HG03432 (cell line): ENCODE measurements at regions not wholly inside any gene's neighbourhood (a gene's known extent, or its start where the extent isn't known, plus 50 kb on each side); places are given as distances from the start of the nearest gene placed in this dataset.
A peak's percentile ranks its signal among the peaks of the same experiment; 100 is the strongest.

Experiments used
- ATAC-seq: cut with Tn5 transposase; IDR thresholded peaks from one replicate; pipeline ENCODE4 v1.9.1; 2021; ENCODE audit warnings: mild to moderate bottlenecking, moderate library complexity; ENCODE audit not compliant: unreplicated experiment

GRCh38 chr18:31213641-31214040, 51.0 kb upstream of the DSC1 start:
- no peak for ATAC-seq

- no peak for ATAC-seq
These were observed 54.6 kb upstream of the DSC1 start for GRCh38 chr18:31217038-31217849.

GRCh38 chr18:31218671-31219383, 56.2 kb upstream of the DSC1 start:
- no peak for ATAC-seq

GRCh38 chr18:31219395-31219794, 56.7 kb upstream of the DSC1 start:
- ATAC-seq: no peak

- ATAC-seq: no peak
These were observed 60.7 kb upstream of the DSC1 start for GRCh38 chr18:31223371-31223770.

- no peak for ATAC-seq
These were observed 63.0 kb upstream of the DSC1 start for GRCh38 chr18:31225668-31226067.

- no peak for ATAC-seq
These were observed 65.0 kb upstream of the DSC1 start for GRCh38 chr18:31227497-31228229.

GRCh38 chr18:31229829-31230228, 67.2 kb upstream of the DSC1 start:
- ATAC-seq: peak; percentile 27

- ATAC-seq: peak; percentile 84
These were observed 67.8 kb upstream of the DSC1 start for GRCh38 chr18:31230495-31230894.

- ATAC-seq: no peak
These were observed 69.4 kb upstream of the DSC1 start for GRCh38 chr18:31232013-31232412.

- ATAC-seq: no peak
These were observed 70.2 kb upstream of the DSC1 start for GRCh38 chr18:31232775-31233424.

- ATAC-seq: no peak
These were observed 71.1 kb upstream of the DSC1 start for GRCh38 chr18:31233621-31234275.

- ATAC-seq: no peak
These were observed 73.2 kb upstream of the DSC1 start for GRCh38 chr18:31235856-31236255.

- no peak for ATAC-seq
These were observed 74.5 kb upstream of the DSC1 start for GRCh38 chr18:31237142-31237541.

- ATAC-seq: no peak
These were observed 76.5 kb upstream of the DSG1 start for GRCh38 chr18:31241425-31241824.

- ATAC-seq: peak; percentile 72
These were observed 76.0 kb upstream of the DSG1 start for GRCh38 chr18:31241900-31242409.

- no peak for ATAC-seq
These were observed 74.0 kb upstream of the DSG1 start for GRCh38 chr18:31243740-31244512.

- ATAC-seq: peak; percentile 38
These were observed 73.1 kb upstream of the DSG1 start for GRCh38 chr18:31244771-31245394.

- no peak for ATAC-seq
These were observed 72.1 kb upstream of the DSG1 start for GRCh38 chr18:31245820-31246219.
